Ascending aorta (tissue), 2 donors: ENCODE measurements at regions not wholly inside any gene's neighbourhood (a gene's known extent, or its start where the extent isn't known, plus 50 kb on each side); places are given as distances from the start of the nearest gene placed in this dataset.

Experiments used
- DNase-seq, 2 donors: peaks; one replicate each; pipeline ENCODE4 v3.0.0-alpha.2; 2019; ENCODE audit warnings: low spot score in 2 of 2
- H3K27ac ChIP-seq, 2 donors: fragments of 200-600 bp; sonication (generic); one replicate each; pipeline ENCODE4 v1.5.1; 2016 to 2017; ENCODE audit warnings: mild to moderate bottlenecking in 1 of 2
- H3K27me3 ChIP-seq: fragments of 200-600 bp; sonication (generic); one replicate; pipeline ENCODE4 v1.5.1; 2017
- H3K36me3 ChIP-seq, 2 donors: fragments of 200-600 bp; sonication (generic); one replicate each; pipeline ENCODE4 v1.5.1; 2016
- H3K4me1 ChIP-seq, 2 donors: fragments of 200-600 bp; sonication (generic); one replicate each; pipeline ENCODE4 v1.5.1; 2016 to 2017; ENCODE audit warnings: mild to moderate bottlenecking in 1 of 2
- H3K4me3 ChIP-seq, 2 donors: fragments of 200-600 bp; sonication (generic); one replicate each; pipeline ENCODE4 v1.5.1; 2016 to 2017; ENCODE audit warnings: mild to moderate bottlenecking in 1 of 2
- H3K9me3 ChIP-seq, 2 donors: fragments of 200-600 bp; sonication (generic); one replicate each; pipeline ENCODE4 v1.5.1; 2016
- intact Hi-C: fragments of 100-400 bp; cut with DNase I; formaldehyde crosslinking; loops from one replicate; pipeline ENCODE4 v1.15.1; 2023
- TF ChIP-seq, protein P1 (sequence below), 3 experiments: fragments of 200-600 bp in 2 of 3; fragments of 450-650 bp in 1 of 3; sonication (generic) in 2 of 3; IDR thresholded peaks; one replicate each; pipeline ENCODE4 v1.5.1; 2016 to 2019; ENCODE audit warnings: antibody characterized with exemption in 3 of 3, mild to moderate bottlenecking in 1 of 3, moderate library complexity in 1 of 3

DNA sequence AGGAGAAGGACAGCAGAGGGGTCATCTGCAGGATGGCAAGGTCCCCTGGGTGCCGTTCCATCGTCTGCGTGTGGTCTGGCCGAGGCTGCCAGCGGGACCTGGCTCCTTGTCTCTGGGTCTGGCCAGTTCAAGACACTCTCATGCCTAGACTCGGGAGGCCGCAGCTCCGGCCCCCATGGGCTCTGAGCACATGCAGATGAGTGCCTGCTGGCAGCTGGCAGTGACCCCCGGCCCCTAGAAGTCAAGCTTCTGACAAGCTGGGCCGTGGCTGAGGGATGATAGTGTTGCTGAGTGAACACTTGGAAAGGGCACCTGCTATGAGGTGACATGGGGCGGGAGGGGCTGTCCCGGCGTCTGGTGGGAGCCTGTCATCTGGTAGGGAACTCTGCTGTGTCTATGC, 1180.6 kb downstream of the BRD1 start:
- no peak overlapping the region for H3K27ac ChIP-seq
- H3K36me3 ChIP-seq = no peaks in the 10 kb centered on the region
- no peak for DNase-seq
- intact Hi-C loops = no loop called here
- TF ChIP-seq, protein P1, sequence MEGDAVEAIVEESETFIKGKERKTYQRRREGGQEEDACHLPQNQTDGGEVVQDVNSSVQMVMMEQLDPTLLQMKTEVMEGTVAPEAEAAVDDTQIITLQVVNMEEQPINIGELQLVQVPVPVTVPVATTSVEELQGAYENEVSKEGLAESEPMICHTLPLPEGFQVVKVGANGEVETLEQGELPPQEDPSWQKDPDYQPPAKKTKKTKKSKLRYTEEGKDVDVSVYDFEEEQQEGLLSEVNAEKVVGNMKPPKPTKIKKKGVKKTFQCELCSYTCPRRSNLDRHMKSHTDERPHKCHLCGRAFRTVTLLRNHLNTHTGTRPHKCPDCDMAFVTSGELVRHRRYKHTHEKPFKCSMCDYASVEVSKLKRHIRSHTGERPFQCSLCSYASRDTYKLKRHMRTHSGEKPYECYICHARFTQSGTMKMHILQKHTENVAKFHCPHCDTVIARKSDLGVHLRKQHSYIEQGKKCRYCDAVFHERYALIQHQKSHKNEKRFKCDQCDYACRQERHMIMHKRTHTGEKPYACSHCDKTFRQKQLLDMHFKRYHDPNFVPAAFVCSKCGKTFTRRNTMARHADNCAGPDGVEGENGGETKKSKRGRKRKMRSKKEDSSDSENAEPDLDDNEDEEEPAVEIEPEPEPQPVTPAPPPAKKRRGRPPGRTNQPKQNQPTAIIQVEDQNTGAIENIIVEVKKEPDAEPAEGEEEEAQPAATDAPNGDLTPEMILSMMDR (IDR thresholded peaks at IDR 0.05) = no peak
- no peaks in the 10 kb centered on the region for H3K27me3 ChIP-seq
- H3K4me3 ChIP-seq = no peak overlapping the region
- H3K4me1 ChIP-seq = no peaks in the 10 kb centered on the region
- no peaks in the 10 kb centered on the region for H3K9me3 ChIP-seq

DNA sequence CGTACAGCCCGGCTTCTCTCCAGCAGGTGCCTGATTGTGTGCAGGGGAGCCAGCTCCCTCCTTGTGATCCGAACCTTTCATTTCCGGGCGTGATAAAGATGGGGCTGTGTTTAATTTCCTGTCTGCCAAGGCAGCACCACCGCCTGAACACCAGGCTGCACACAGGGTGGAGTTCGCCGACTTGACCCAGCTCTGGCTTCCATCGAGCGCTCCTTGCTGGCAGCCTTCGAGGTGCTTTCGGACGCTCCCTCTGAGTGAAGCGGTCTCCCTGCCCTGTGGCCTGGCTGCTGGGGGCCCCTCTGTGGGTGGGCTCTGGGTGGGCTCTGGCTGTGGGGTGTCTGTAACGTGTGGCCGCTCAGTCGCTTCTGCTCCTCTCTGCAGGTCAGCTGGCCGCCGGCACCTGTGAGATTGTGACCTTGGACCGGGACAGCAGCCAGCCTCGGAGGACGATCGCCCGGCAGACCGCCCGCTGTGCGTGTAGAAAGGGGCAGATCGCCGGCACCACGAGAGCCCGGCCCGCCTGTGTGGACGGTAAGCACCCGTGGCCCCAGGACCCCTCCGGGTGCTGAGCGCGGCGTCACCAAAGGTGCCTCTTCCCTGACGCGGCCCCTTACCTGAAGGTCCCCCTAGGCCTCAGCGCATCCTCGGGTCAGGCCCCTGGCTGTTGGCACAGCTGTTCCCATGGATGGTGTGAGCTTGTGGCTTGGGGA, 1181.3 kb downstream of the BRD1 start:
- TF ChIP-seq, protein P1 (IDR thresholded peaks at IDR 0.05) = no peak
- H3K27ac ChIP-seq = no peak overlapping the region
- no peak for DNase-seq

DNA sequence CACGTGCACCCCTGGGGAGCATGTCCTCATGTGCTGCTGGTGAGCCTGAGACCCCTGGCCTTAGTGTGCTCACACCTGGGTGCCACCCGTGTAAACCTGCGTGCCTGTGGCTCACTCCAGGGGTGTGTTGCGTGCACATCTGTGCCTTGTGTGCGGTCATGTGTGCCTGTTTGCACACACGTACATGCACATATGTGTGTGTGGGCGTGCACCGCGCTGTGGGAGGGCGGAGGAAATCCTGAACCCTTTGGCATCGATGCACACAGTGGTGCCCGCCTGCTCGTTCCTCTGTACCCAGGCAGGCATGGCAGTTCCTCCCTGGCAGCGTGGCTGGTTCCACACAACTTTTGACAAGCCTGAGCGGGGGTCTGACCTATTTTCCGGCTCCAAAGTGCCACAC, 1181.9 kb downstream of the BRD1 start:
- intact Hi-C loops = no loop called here
- no peaks in the 10 kb centered on the region for H3K27me3 ChIP-seq
- TF ChIP-seq, protein P1 (IDR thresholded peaks at IDR 0.05) = no peak

More for the DNA sequence above, 1181.3 kb downstream of the BRD1 start:
- H3K36me3 ChIP-seq = no peaks in the 10 kb centered on the region
- intact Hi-C loops = no loop called here
- H3K4me1 ChIP-seq = no peaks in the 10 kb centered on the region
- H3K9me3 ChIP-seq = no peaks in the 10 kb centered on the region
- no peak overlapping the region for H3K4me3 ChIP-seq
- H3K27me3 ChIP-seq = no peaks in the 10 kb centered on the region

DNA sequence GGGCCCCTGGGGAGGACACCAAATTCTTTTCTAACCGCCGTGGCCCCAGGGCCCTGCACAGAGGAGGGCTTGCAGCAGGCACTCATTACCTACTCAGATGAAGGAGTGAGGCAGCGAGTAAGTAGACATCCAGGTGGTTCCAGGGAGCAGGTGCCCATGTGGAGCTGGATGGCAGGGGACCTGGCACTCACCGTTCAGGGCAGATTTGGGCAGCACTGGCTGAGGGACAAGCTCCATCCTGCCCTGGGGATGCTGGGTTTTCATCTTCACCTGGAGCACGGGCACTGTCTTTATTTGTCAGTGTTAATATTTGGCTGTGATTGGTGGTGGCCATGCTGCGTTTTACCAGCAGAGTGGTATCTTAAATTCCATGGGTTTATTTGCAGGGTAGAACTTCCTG, 1182.7 kb downstream of the BRD1 start:
- no peaks in the 10 kb centered on the region for H3K27me3 ChIP-seq
- intact Hi-C loops = no loop called here
- no peak overlapping the region for H3K27ac ChIP-seq
- no peaks in the 10 kb centered on the region for H3K9me3 ChIP-seq
- no peaks in the 10 kb centered on the region for H3K4me1 ChIP-seq
- no peak overlapping the region for H3K4me3 ChIP-seq
- TF ChIP-seq, protein P1 (IDR thresholded peaks at IDR 0.05) = no peak
- no peak for DNase-seq
- H3K36me3 ChIP-seq = no peaks in the 10 kb centered on the region

More for the DNA sequence above, 1181.9 kb downstream of the BRD1 start:
- H3K27ac ChIP-seq = no peak overlapping the region
- H3K4me3 ChIP-seq = no peak overlapping the region
- no peak for DNase-seq
- no peaks in the 10 kb centered on the region for H3K9me3 ChIP-seq
- no peaks in the 10 kb centered on the region for H3K4me1 ChIP-seq
- no peaks in the 10 kb centered on the region for H3K36me3 ChIP-seq

DNA sequence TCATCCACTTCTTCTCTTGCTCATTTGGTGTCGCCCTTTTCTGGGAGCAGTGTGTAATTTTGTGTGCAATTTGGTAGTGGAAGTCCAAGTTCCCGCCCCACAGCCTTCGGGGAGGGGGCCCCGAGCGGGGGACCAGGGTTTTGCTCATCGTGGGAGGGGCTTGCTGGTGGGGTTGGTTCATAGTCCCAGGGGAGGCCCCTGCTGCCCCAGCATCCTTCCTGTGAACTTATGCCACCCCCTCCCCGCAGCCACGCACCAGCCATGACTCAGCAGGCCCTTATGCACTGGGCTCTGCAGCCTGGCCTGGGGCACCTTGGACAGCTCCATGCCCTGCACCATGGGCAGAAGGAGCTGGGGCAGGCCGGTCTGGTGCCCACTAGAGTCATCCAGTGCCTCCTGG, 1183.6 kb downstream of the BRD1 start:
- no peak overlapping the region for H3K4me3 ChIP-seq
- H3K27me3 ChIP-seq = no peaks in the 10 kb centered on the region
- no peak overlapping the region for H3K27ac ChIP-seq
- H3K4me1 ChIP-seq = no peaks in the 10 kb centered on the region
- TF ChIP-seq, protein P1 (IDR thresholded peaks at IDR 0.05) = no peak
- H3K9me3 ChIP-seq = no peaks in the 10 kb centered on the region
- intact Hi-C loops = no loop called here
- no peak for DNase-seq
- H3K36me3 ChIP-seq = no peaks in the 10 kb centered on the region
